ENCODE measurements at regions not wholly inside any gene's neighbourhood (a gene's known extent, or its start where the extent isn't known, plus 50 kb on each side); places are given as distances from the start of the nearest gene placed in this dataset.

GRCh38 chr1:55792870-55793269 is 577.7 kb upstream of the USP24 start:
- TF ChIP-seq CTCF (IDR thresholded peaks at IDR 0.05) (no peak), POLR2A (IDR thresholded peaks at IDR 0.05) (no peak)
